HG03139 (cell line): ENCODE measurements at regions not wholly inside any gene's neighbourhood (a gene's known extent, or its start where the extent isn't known, plus 50 kb on each side); places are given as distances from the start of the nearest gene placed in this dataset.
A peak's percentile ranks its signal among the peaks of the same experiment; 100 is the strongest.
"Not testable (repeated sequence)": the region's sequence is repeated elsewhere in the genome, so short reads cannot be mapped to it uniquely, and the experiment has no call there.

Source experiments
- ATAC-seq: cut with Tn5 transposase; IDR thresholded peaks from one replicate; pipeline ENCODE4 v1.9.1; 2021; ENCODE audit not compliant: unreplicated experiment

- ATAC-seq = no peak
Measured at GRCh38 chr18:1528964-1529509, 624.4 kb downstream of the ADCYAP1 start.

- ATAC-seq = no peak
Measured at GRCh38 chr18:1530650-1531049, 626.0 kb downstream of the ADCYAP1 start.

GRCh38 chr18:1539276-1539675 is 634.6 kb downstream of the ADCYAP1 start:
- ATAC-seq = no peak

GRCh38 chr18:1541478-1541877 is 636.8 kb downstream of the ADCYAP1 start:
- no peak for ATAC-seq

- no peak for ATAC-seq
Measured at GRCh38 chr18:1542230-1542774, 637.6 kb downstream of the ADCYAP1 start.

- no peak for ATAC-seq
Measured at GRCh38 chr18:1544016-1544415, 639.3 kb downstream of the ADCYAP1 start.

- ATAC-seq = not testable (repeated sequence)
Measured at GRCh38 chr18:1557711-1558110, 653.0 kb downstream of the ADCYAP1 start.

GRCh38 chr18:1559563-1559962 is 654.9 kb downstream of the ADCYAP1 start:
- no peak for ATAC-seq

- no peak for ATAC-seq
Measured at GRCh38 chr18:1564793-1565192, 660.1 kb downstream of the ADCYAP1 start.

GRCh38 chr18:1571206-1571605 is 666.5 kb downstream of the ADCYAP1 start:
- ATAC-seq = no peak

- ATAC-seq = no peak
Measured at GRCh38 chr18:1573732-1574131, 669.1 kb downstream of the ADCYAP1 start.

GRCh38 chr18:1575084-1575483 is 670.4 kb downstream of the ADCYAP1 start:
- no peak for ATAC-seq

GRCh38 chr18:1578505-1578904 is 673.8 kb downstream of the ADCYAP1 start:
- ATAC-seq = no peak

- ATAC-seq = no peak
Measured at GRCh38 chr18:1581581-1581980, 676.9 kb downstream of the ADCYAP1 start.

GRCh38 chr18:1585881-1586488 is 681.3 kb downstream of the ADCYAP1 start:
- ATAC-seq = peak; percentile 67

- ATAC-seq = no peak
Measured at GRCh38 chr18:1593091-1593490, 688.4 kb downstream of the ADCYAP1 start.

GRCh38 chr18:1595195-1595594 is 690.5 kb downstream of the ADCYAP1 start:
- ATAC-seq = no peak

GRCh38 chr18:1599196-1599595 is 694.5 kb downstream of the ADCYAP1 start:
- ATAC-seq = no peak

- ATAC-seq = no peak
Measured at GRCh38 chr18:1604751-1605150, 700.1 kb downstream of the ADCYAP1 start.

- no peak for ATAC-seq
Measured at GRCh38 chr18:1618364-1618763, 713.7 kb downstream of the ADCYAP1 start.

- ATAC-seq = no peak
Measured at GRCh38 chr18:1619507-1619906, 714.8 kb downstream of the ADCYAP1 start.

GRCh38 chr18:1624612-1625011 is 719.9 kb downstream of the ADCYAP1 start:
- no peak for ATAC-seq

GRCh38 chr18:1627494-1627893 is 722.8 kb downstream of the ADCYAP1 start:
- ATAC-seq = no peak
